ENCODE measurements at regions not wholly inside any gene's neighbourhood (a gene's known extent, or its start where the extent isn't known, plus 50 kb on each side); places are given as distances from the start of the nearest gene placed in this dataset.

GRCh38 chr15:36491912-36492311 lies 87.5 kb upstream of the CDIN1 start:
- TF ChIP-seq CTCF (IDR thresholded peaks at IDR 0.05; ENCODE audit: low read depth, low read length, poor library complexity, severe bottlenecking) (no peak), EZH2phosphoT487 (IDR thresholded peaks at IDR 0.05; ENCODE audit: borderline replicate concordance, low read length) (no peak)
